Gastroesophageal sphincter (tissue), 4 donors: ENCODE measurements at regions not wholly inside any gene's neighbourhood (a gene's known extent, or its start where the extent isn't known, plus 50 kb on each side); places are given as distances from the start of the nearest gene placed in this dataset.

Source experiments
- ATAC-seq: fragments of 150-250 bp; one replicate; pipeline ENCODE4 v1.9.1; 2016; ENCODE audit warnings: mild to moderate bottlenecking, moderate library complexity
- H3K27ac ChIP-seq, 4 donors: fragments of 200-600 bp; sonication (generic) in 3 of 4; 1 replicate in 3 of 4; 2 replicates in 1 of 4; pipeline ENCODE4 v1.5.1; 2016 to 2019
- H3K27me3 ChIP-seq: fragments of 200-600 bp; sonication (generic); one replicate; pipeline ENCODE4 v1.5.1; 2019
- H3K36me3 ChIP-seq, 2 donors: fragments of 200-600 bp; sonication (generic); one replicate each; pipeline ENCODE4 v1.5.1; 2019; ENCODE audit warnings: control low read depth in 1 of 2
- H3K4me1 ChIP-seq, 3 donors: fragments of 200-600 bp; sonication (generic); 1 replicate in 2 of 3; 2 replicates in 1 of 3; pipeline ENCODE4 v1.5.1; 2016 to 2019; ENCODE audit warnings: control low read depth in 2 of 3
- H3K4me3 ChIP-seq, 2 donors: fragments of 200-600 bp; sonication (generic); one replicate each; pipeline ENCODE4 v1.5.1; 2019; ENCODE audit warnings: mild to moderate bottlenecking in 1 of 2, moderate library complexity in 1 of 2
- H3K9me3 ChIP-seq, 3 donors: fragments of 200-600 bp; sonication (generic); one replicate each; pipeline ENCODE4 v1.5.1; 2017 to 2019; ENCODE audit warnings: control low read depth in 2 of 3
- CTCF ChIP-seq, 4 experiments: fragments of 200-600 bp in 2 of 4; fragments of 450-650 bp in 2 of 4; sonication (generic) in 1 of 4; IDR thresholded peaks; one replicate each; pipeline ENCODE4 v1.5.1; 2017 to 2019; ENCODE audit warnings: antibody characterized with exemption in 4 of 4, mild to moderate bottlenecking in 2 of 4, moderate library complexity in 2 of 4
- EP300 ChIP-seq: sonication (generic); formaldehyde crosslinking; IDR thresholded peaks from one replicate; pipeline ENCODE4 v1.6.1; 2017; ENCODE audit warnings: antibody characterized with exemption, mild to moderate bottlenecking
- POLR2A ChIP-seq, 2 donors: fragments of 450-650 bp; IDR thresholded peaks; one replicate each; pipeline ENCODE4 v1.6.1; 2017; ENCODE audit warnings: antibody characterized with exemption in 2 of 2, mild to moderate bottlenecking in 2 of 2, moderate library complexity in 1 of 2
- POLR2AphosphoS5 ChIP-seq: sonication (generic); formaldehyde crosslinking; IDR thresholded peaks from one replicate; pipeline ENCODE4 v1.6.1; 2017; ENCODE audit warnings: antibody characterized with exemption
- WGBS, 2 donors: methylation state at CpG; one replicate each; pipeline ENCODE4 v1.1.5; 2018; ENCODE audit warnings: low coverage in 1 of 2; 5-methylcytosine and 5-hydroxymethylcytosine counted together

GRCh38 chr20:20970841-20971240 is 135.3 kb downstream of the LINC00237 start:
- Histone ChIP-seq H3K9me3 (peaks cover 0 to 11% (median 0%) of the 10 kb centered on the region in 3 donors), H3K27me3 (peaks cover 13% of the 10 kb centered on the region), H3K36me3 (no peaks in the 10 kb centered on the region), H3K27ac (no peak overlapping the region), H3K4me3 (no peak overlapping the region), H3K4me1 (no peaks in the 10 kb centered on the region)
- TF ChIP-seq CTCF (IDR thresholded peaks at IDR 0.05) = no peak
- TF ChIP-seq EP300 = no peak
- no peak for TF ChIP-seq POLR2AphosphoS5
- no peak for TF ChIP-seq POLR2A (IDR thresholded peaks at IDR 0.05)
- WGBS, 2 donors = 42 to 65% methylated on average over 3 of the region's 3 CpGs
- ATAC-seq = no peak

- Histone ChIP-seq H3K4me1 (no peaks in the 10 kb centered on the region), H3K27ac (no peak overlapping the region), H3K36me3 (no peaks in the 10 kb centered on the region), H3K9me3 (peaks cover 0 to 11% (median 0%) of the 10 kb centered on the region in 3 donors), H3K4me3 (no peak overlapping the region), H3K27me3 (peaks cover 20% of the 10 kb centered on the region)
- 24 to 25% methylated on average over 13 of the region's 13 CpGs for WGBS, 2 donors
- TF ChIP-seq POLR2AphosphoS5 (no peak), EP300 (no peak), POLR2A (IDR thresholded peaks at IDR 0.05) (no peak), CTCF (IDR thresholded peaks at IDR 0.05) (no peak)
- no peak for ATAC-seq
These were observed 136.4 kb downstream of the LINC00237 start for GRCh38 chr20:20969701-20970280.

- peaks cover 32% of the 10 kb centered on the region for H3K27me3 ChIP-seq
- TF ChIP-seq POLR2AphosphoS5 (no peak), EP300 (no peak), CTCF (IDR thresholded peaks at IDR 0.05) (no peak), POLR2A (IDR thresholded peaks at IDR 0.05) (no peak)
- H3K9me3 ChIP-seq = no peaks in the 10 kb centered on the region
- no peak overlapping the region for H3K4me3 ChIP-seq
- WGBS, 2 donors = 59 to 79% methylated on average over 10 of the region's 10 CpGs
- no peaks in the 10 kb centered on the region for H3K36me3 ChIP-seq
- no peaks in the 10 kb centered on the region for H3K4me1 ChIP-seq
- no peak overlapping the region for H3K27ac ChIP-seq
- ATAC-seq = no peak
These were observed 138.5 kb downstream of the LINC00237 start for GRCh38 chr20:20967564-20968184.

- Histone ChIP-seq H3K4me3 (no peak overlapping the region), H3K36me3 (no peaks in the 10 kb centered on the region), H3K9me3 (no peaks in the 10 kb centered on the region), H3K27ac (no peak overlapping the region), H3K27me3 (peaks cover 28% of the 10 kb centered on the region), H3K4me1 (no peaks in the 10 kb centered on the region)
- no peak for TF ChIP-seq EP300
- TF ChIP-seq POLR2AphosphoS5 = no peak
- TF ChIP-seq POLR2A (IDR thresholded peaks at IDR 0.05) = no peak
- no peak for TF ChIP-seq CTCF (IDR thresholded peaks at IDR 0.05)
- no peak for ATAC-seq
- 67 to 70% methylated on average over 8 of the region's 8 CpGs for WGBS, 2 donors
These were observed 140.0 kb downstream of the LINC00237 start for GRCh38 chr20:20966171-20966570.
